Esophagus squamous epithelium (tissue), 5 donors: ENCODE measurements at regions not wholly inside any gene's neighbourhood (a gene's known extent, or its start where the extent isn't known, plus 50 kb on each side); places are given as distances from the start of the nearest gene placed in this dataset.

Experiments
- DNase-seq: peaks from one replicate; lab custom pipeline; 2025; lab: John Stamatoyannopoulos, UW
- H3K27ac ChIP-seq, 4 donors: fragments of 200-600 bp; sonication (generic); one replicate each; pipeline ENCODE4 v1.5.1; 2016 to 2019; ENCODE audit warnings: mild to moderate bottlenecking in 1 of 4
- H3K27me3 ChIP-seq, 4 donors: fragments of 200-600 bp; sonication (generic); 1 replicate in 3 of 4; 2 replicates in 1 of 4; pipeline versions ENCODE4 v1.5.1 to v1.6.0; 2017 to 2021; ENCODE audit warnings: antibody characterized with exemption in 1 of 4
- H3K36me3 ChIP-seq, 3 donors: fragments of 200-600 bp; sonication (generic); one replicate each; pipeline ENCODE4 v1.5.1; 2016 to 2019
- H3K4me1 ChIP-seq, 3 donors: fragments of 200-600 bp; sonication (generic); one replicate each; pipeline ENCODE4 v1.5.1; 2017 to 2019
- H3K4me3 ChIP-seq, 4 donors: fragments of 200-600 bp; sonication (generic); 1 replicate in 3 of 4; 2 replicates in 1 of 4; pipeline ENCODE4 v1.5.1; 2016 to 2019; ENCODE audit warnings: mild to moderate bottlenecking in 2 of 4, moderate library complexity in 1 of 4
- H3K9me3 ChIP-seq, 3 donors: fragments of 200-600 bp; sonication (generic); one replicate each; pipeline ENCODE4 v1.5.1; 2016 to 2019
- POLR2A ChIP-seq, 4 donors: fragments of 450-650 bp; IDR thresholded peaks; one replicate each; pipeline ENCODE4 v1.6.1; 2017; ENCODE audit warnings: antibody characterized with exemption in 4 of 4, mild to moderate bottlenecking in 4 of 4, moderate library complexity in 3 of 4
- intact Hi-C: fragments of 100-400 bp; cut with DNase I; formaldehyde crosslinking; loops from one replicate; pipeline ENCODE4 v1.15.0; 2022
- TF ChIP-seq, protein P1 (sequence below), 6 experiments: fragments of 450-650 bp in 4 of 6; fragments of 200-600 bp in 2 of 6; sonication (generic) in 2 of 6; IDR thresholded peaks; one replicate each; pipeline ENCODE4 v1.5.1; 2016 to 2019; ENCODE audit warnings: antibody characterized with exemption in 6 of 6, mild to moderate bottlenecking in 4 of 6, moderate library complexity in 4 of 6
- donor health status: DM: yes; HTN: yes; CAD: no.

DNA sequence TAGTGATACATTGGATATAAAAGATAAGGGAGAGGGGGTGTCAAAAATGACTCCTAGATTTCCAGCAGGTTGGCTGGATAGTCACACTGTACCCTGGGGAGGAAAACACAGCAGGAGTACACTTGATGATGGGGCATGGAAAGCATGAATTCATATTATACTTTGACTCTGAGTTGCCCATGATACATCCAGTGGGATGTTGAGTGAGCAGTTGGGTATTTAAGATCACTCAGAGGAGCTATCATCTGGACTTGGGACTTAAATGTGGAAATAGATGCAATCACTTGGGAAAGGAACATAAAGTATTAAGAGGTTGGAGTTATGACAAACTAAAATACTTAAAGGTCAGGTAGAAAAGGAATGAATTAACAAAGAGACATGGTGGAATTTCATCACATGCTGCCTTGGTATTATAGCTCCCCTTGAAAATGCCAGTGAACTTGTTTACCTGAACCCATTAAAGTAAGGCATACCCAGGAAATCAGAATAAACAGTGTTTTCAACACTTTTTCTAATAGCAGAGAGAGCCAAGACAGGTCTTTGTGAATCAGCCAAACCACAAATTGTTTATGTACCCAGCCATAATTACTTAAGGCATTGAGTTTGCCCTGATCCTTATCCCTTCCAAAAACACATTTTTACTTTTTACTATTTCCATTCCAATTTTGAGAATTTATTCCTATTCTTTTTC, 49.9 kb upstream of the ABI3BP start:
- intact Hi-C loops, result no loop called here
- H3K36me3 ChIP-seq, result no peaks in the 10 kb centered on the region
- no peak overlapping the region for H3K4me3 ChIP-seq
- H3K27me3 ChIP-seq, result no peaks in the 10 kb centered on the region
- no peak for DNase-seq
- H3K27ac ChIP-seq, result no peak overlapping the region
- peaks cover 0 to 26% (median 5%) of the 10 kb centered on the region in 3 donors for H3K4me1 ChIP-seq
- no peaks in the 10 kb centered on the region for H3K9me3 ChIP-seq
- TF ChIP-seq POLR2A (IDR thresholded peaks at IDR 0.05), result no peak
- TF ChIP-seq, protein P1, sequence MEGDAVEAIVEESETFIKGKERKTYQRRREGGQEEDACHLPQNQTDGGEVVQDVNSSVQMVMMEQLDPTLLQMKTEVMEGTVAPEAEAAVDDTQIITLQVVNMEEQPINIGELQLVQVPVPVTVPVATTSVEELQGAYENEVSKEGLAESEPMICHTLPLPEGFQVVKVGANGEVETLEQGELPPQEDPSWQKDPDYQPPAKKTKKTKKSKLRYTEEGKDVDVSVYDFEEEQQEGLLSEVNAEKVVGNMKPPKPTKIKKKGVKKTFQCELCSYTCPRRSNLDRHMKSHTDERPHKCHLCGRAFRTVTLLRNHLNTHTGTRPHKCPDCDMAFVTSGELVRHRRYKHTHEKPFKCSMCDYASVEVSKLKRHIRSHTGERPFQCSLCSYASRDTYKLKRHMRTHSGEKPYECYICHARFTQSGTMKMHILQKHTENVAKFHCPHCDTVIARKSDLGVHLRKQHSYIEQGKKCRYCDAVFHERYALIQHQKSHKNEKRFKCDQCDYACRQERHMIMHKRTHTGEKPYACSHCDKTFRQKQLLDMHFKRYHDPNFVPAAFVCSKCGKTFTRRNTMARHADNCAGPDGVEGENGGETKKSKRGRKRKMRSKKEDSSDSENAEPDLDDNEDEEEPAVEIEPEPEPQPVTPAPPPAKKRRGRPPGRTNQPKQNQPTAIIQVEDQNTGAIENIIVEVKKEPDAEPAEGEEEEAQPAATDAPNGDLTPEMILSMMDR (IDR thresholded peaks at IDR 0.05), result no peak
